ENCODE measurements at regions not wholly inside any gene's neighbourhood (a gene's known extent, or its start where the extent isn't known, plus 50 kb on each side); places are given as distances from the start of the nearest gene placed in this dataset.

DNA sequence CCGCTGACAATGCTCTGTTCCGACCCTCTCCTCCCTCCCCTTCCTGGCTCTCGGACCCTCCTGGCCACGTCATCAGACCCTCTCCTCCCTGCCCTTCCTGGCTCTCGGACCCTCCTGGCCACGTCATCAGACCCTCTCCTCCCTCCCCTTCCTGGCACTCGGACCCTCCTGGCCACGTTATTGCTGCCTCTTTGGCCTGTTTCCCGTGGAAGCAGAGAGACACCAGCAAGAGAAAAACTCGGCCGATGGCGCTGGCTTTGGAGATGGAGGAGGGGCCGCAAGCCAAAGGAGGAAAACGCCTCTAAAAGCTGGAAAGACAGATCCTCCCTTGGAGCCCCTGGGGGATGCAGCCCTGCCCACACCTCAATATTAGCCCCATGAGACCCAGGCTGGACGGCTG lies 463.3 kb downstream of the BRD1 start:
- Histone ChIP-seq H3K9me2 (replicated peaks; ENCODE audit: insufficient read depth, low read length) (no peaks in the 10 kb centered on the region), H2AFZ (ENCODE audit: low read depth, low read length, severe bottlenecking) (no peak overlapping the region), H3F3A (ENCODE audit: insufficient read depth) (no peaks in the 10 kb centered on the region), H3K9ac (ENCODE audit: low read length) (no peak overlapping the region), H3K27ac (ENCODE audit: low read depth, low read length) (no peak overlapping the region), H3K79me2 (ENCODE audit: insufficient read depth, low read length) (no peaks in the 10 kb centered on the region), H3K4me3 (ENCODE audit: insufficient read depth, low read length, poor library complexity, severe bottlenecking) (no peak overlapping the region), H4K20me1 (ENCODE audit: low read depth, low read length) (no peaks in the 10 kb centered on the region), H3K4me2 (ENCODE audit: low read depth, low read length, poor library complexity, severe bottlenecking) (no peak overlapping the region), H3K9me3 (ENCODE audit: insufficient read depth, low read length) (no peaks in the 10 kb centered on the region), H3K27me3 (ENCODE audit: low read length) (no peaks in the 10 kb centered on the region), H3K36me3 (ENCODE audit: low read length) (no peaks in the 10 kb centered on the region)
- TF ChIP-seq EZH2phosphoT487 (conservative IDR thresholded peaks at IDR 0.05; ENCODE audit: low read length), result no peak
- TF ChIP-seq, protein P1, sequence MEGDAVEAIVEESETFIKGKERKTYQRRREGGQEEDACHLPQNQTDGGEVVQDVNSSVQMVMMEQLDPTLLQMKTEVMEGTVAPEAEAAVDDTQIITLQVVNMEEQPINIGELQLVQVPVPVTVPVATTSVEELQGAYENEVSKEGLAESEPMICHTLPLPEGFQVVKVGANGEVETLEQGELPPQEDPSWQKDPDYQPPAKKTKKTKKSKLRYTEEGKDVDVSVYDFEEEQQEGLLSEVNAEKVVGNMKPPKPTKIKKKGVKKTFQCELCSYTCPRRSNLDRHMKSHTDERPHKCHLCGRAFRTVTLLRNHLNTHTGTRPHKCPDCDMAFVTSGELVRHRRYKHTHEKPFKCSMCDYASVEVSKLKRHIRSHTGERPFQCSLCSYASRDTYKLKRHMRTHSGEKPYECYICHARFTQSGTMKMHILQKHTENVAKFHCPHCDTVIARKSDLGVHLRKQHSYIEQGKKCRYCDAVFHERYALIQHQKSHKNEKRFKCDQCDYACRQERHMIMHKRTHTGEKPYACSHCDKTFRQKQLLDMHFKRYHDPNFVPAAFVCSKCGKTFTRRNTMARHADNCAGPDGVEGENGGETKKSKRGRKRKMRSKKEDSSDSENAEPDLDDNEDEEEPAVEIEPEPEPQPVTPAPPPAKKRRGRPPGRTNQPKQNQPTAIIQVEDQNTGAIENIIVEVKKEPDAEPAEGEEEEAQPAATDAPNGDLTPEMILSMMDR (IDR thresholded peaks at IDR 0.05; ENCODE audit: insufficient read depth, low read length, poor library complexity, severe bottlenecking), result no peak

DNA sequence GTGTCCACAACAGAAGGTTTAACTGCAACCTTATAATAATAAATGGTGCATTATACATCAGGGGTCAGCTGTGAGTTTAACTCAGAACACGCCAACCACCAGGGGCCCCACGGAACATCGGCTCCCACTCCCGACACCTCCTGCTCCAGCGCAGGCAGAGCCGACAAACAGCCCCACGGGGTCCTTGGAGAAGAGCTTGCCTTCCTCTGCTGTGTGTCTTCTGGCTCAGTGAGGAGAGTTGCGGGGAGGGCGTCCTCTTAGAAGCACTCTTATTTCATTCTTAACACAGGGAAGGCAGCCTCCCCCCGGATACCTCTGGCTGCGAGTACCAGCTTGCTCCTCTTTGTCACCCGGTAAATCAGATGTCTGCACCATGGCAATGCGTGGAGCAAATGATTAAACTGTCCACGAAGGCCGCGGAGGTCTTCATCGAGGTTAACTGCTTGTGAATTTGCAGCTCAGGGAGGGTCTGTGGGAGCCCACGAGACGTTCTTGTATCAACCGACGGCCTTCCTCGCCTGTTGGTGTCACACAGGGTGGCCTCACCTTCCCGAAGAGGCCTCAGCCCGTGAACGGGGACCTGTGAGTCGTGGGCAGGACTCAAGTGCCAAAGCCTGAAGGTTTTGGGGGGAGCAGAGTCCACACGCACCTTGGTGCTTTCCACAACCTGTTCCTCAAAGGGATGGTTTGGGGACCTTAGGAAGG lies 464.0 kb downstream of the BRD1 start:
- Histone ChIP-seq H2AFZ (ENCODE audit: low read depth, low read length, severe bottlenecking) (no peak overlapping the region), H3K79me2 (ENCODE audit: insufficient read depth, low read length) (no peaks in the 10 kb centered on the region), H3K27me3 (ENCODE audit: low read length) (no peaks in the 10 kb centered on the region), H3K27ac (ENCODE audit: low read depth, low read length) (no peak overlapping the region), H3K36me3 (ENCODE audit: low read length) (no peaks in the 10 kb centered on the region), H3K9me3 (ENCODE audit: insufficient read depth, low read length) (no peaks in the 10 kb centered on the region), H3K9me2 (replicated peaks; ENCODE audit: insufficient read depth, low read length) (no peaks in the 10 kb centered on the region), H3K4me3 (ENCODE audit: insufficient read depth, low read length, poor library complexity, severe bottlenecking) (no peak overlapping the region), H3K9ac (ENCODE audit: low read length) (no peak overlapping the region), H4K20me1 (ENCODE audit: low read depth, low read length) (no peaks in the 10 kb centered on the region), H3K4me2 (ENCODE audit: low read depth, low read length, poor library complexity, severe bottlenecking) (no peak overlapping the region), H3F3A (ENCODE audit: insufficient read depth) (no peaks in the 10 kb centered on the region)
- TF ChIP-seq EZH2phosphoT487 (conservative IDR thresholded peaks at IDR 0.05; ENCODE audit: low read length), result no peak
- TF ChIP-seq, protein P1 (IDR thresholded peaks at IDR 0.05; ENCODE audit: insufficient read depth, low read length, poor library complexity, severe bottlenecking), result no peak

DNA sequence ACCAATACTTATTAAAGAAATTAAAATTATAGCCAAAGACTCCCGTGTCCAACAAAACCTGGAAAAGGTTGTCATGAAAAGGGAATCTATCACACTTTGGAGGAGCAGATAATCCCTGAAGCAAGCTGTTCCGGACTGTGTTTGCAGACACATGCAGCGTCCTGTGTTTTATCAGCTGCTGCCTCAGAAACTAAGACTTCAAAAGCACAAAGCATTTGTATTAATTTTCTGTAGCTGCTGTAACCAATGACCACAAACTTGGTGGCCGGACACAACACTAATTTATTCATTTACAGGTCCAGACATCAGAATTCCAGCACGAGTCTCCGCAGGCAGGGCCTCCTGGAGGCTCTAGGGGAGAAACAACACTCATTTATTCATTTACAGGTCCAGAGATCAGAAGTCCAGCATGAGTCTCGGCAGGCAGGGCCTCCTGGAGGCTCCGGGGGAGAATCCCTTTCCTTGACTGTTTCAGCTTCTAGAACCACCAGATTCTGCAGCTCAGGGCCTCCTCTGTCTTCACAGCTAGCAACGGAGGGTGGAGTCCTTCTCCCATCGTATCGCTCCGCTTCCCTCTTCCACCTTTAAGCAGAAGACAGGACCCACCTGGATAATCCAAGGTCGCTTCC lies 465.3 kb downstream of the BRD1 start:
- H3K27ac ChIP-seq (ENCODE audit: low read depth, low read length), result no peak overlapping the region
- no peaks in the 10 kb centered on the region for H3K9me2 ChIP-seq (replicated peaks; ENCODE audit: insufficient read depth, low read length)
- H3K4me2 ChIP-seq (ENCODE audit: low read depth, low read length, poor library complexity, severe bottlenecking), result no peak overlapping the region
- H3K36me3 ChIP-seq (ENCODE audit: low read length), result no peaks in the 10 kb centered on the region
- TF ChIP-seq EZH2phosphoT487 (conservative IDR thresholded peaks at IDR 0.05; ENCODE audit: low read length), result no peak
- TF ChIP-seq, protein P1 (IDR thresholded peaks at IDR 0.05; ENCODE audit: insufficient read depth, low read length, poor library complexity, severe bottlenecking), result no peak
- H4K20me1 ChIP-seq (ENCODE audit: low read depth, low read length), result no peaks in the 10 kb centered on the region
- H3K4me3 ChIP-seq (ENCODE audit: insufficient read depth, low read length, poor library complexity, severe bottlenecking), result no peak overlapping the region
- H3K27me3 ChIP-seq (ENCODE audit: low read length), result no peaks in the 10 kb centered on the region
- no peak overlapping the region for H2AFZ ChIP-seq (ENCODE audit: low read depth, low read length, severe bottlenecking)
- H3K9me3 ChIP-seq (ENCODE audit: insufficient read depth, low read length), result no peaks in the 10 kb centered on the region
- H3K79me2 ChIP-seq (ENCODE audit: insufficient read depth, low read length), result no peaks in the 10 kb centered on the region
- H3K9ac ChIP-seq (ENCODE audit: low read length), result no peak overlapping the region
- no peaks in the 10 kb centered on the region for H3F3A ChIP-seq (ENCODE audit: insufficient read depth)
